BLaER1 (cell line): ENCODE measurements at regions not wholly inside any gene's neighbourhood (a gene's known extent, or its start where the extent isn't known, plus 50 kb on each side); places are given as distances from the start of the nearest gene placed in this dataset.
"Not testable (repeated sequence)": the region's sequence is repeated elsewhere in the genome, so short reads cannot be mapped to it uniquely, and the experiment has no call there.

Experiments used
- H3K27ac ChIP-seq: shearing (Covaris generic); formaldehyde crosslinking; 2 replicates; pipeline ENCODE4 v1.8.1; 2022
- H3K27me3 ChIP-seq: shearing (Covaris generic); formaldehyde crosslinking; 2 replicates; pipeline ENCODE4 v1.8.1; 2022
- H3K36me3 ChIP-seq: shearing (Covaris generic); formaldehyde crosslinking; 2 replicates; pipeline ENCODE4 v1.8.1; 2022
- H3K4me1 ChIP-seq: shearing (Covaris generic); formaldehyde crosslinking; 2 replicates; pipeline ENCODE4 v1.8.1; 2022
- H3K4me2 ChIP-seq: shearing (Covaris generic); formaldehyde crosslinking; 2 replicates; pipeline ENCODE4 v1.8.1; 2022
- H3K4me3 ChIP-seq: shearing (Covaris generic); formaldehyde crosslinking; 2 replicates; pipeline ENCODE4 v1.8.1; 2022
- H3K9ac ChIP-seq: shearing (Covaris generic); formaldehyde crosslinking; 2 replicates; pipeline ENCODE4 v1.8.1; 2022
- H3K9me3 ChIP-seq: shearing (Covaris generic); formaldehyde crosslinking; 2 replicates; pipeline ENCODE4 v1.8.1; 2022
- H4K20me1 ChIP-seq: shearing (Covaris generic); formaldehyde crosslinking; 2 replicates; pipeline ENCODE4 v1.8.1; 2022

DNA sequence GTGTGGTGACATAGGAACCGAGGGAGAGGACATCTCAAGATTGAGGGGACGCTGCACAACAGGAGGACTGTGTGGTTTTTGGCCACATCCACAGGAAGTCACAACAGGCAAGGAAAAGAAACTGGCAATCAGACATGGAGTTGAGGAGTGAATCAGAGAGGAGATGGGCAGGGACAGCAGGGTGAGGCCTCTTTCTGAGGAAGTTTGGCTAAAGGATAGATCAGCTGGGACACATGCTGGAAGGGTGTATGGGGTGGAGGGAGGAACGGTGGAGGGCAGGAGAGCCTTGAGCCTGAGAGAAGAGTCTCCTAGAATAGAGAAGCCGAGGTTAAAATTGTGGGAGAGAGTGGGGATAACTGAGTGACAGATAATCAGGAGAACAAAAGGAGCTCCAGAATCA lies 75.1 kb upstream of the CIDEA start:
- H3K9ac ChIP-seq, H3K27ac ChIP-seq, H3K27me3 ChIP-seq, H3K4me2 ChIP-seq, H4K20me1 ChIP-seq, H3K36me3 ChIP-seq, H3K9me3 ChIP-seq, H3K4me3 ChIP-seq, H3K4me1 ChIP-seq: not testable (repeated sequence)

DNA sequence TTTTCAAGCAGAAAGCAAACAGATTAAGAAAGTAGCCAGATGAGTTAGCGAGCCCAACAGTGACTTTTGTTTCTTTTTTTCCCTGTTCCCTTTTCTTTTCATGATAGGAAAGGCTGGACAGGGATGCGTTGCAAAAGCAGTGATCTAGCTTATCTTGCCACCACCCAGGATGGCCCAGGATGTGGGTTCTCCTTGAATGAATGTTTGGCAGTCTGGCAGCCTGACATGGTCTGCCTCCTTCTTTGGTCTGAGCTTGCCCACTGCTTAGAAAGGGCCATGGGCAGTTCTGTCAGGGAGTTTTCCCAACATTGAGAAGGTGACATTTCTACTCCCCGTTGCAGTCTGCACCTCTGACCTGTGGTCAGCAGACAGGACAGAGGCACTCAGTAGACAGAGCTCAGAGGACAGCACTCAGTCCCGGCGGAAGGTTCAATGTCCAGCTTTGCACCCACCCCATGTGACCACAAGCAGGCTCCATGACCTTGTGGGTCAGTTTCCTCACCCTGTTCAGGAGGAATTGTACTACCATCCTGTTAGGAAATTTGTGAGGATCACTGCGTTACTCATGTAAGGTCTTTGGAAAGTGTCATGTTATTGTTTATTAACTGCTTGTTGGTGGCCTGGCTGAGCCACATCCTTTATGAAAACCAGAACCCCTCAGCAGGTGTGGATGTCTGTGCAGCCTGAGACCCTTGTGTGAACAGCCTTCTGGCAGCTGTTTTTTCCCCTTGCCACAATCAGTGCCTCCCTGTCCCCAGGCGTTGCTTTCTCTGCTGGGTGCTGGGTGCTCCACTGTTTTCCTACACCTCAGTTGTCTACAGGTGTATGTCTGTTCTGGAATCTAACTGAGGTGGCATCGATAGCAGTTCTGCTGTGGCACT lies 74.2 kb upstream of the CIDEA start:
- not testable (repeated sequence) for H3K27me3 ChIP-seq, H4K20me1 ChIP-seq, H3K4me2 ChIP-seq, H3K4me3 ChIP-seq, H3K9me3 ChIP-seq, H3K36me3 ChIP-seq, H3K4me1 ChIP-seq, H3K9ac ChIP-seq, H3K27ac ChIP-seq

DNA sequence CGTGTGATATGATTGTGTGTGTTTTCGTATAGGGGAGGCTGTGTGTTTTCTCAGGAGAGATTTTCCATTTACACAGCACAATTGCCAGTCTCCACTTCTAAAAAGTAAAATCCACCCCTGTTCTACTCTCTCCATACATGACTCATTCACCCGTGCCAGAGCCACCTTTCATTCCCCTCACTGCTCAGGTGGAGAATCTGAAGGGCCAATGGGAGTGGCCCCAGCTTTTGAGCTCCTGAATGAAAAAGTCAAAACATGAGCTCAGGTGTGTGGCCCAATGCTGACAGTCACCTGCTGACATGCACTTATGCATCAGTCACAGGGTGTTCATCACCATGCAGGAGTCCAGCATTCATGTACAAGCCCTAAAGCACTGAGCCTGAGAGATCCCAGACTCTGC lies 55.4 kb upstream of the CIDEA start:
- H3K36me3 ChIP-seq, H3K4me3 ChIP-seq, H3K27me3 ChIP-seq, H3K9ac ChIP-seq, H4K20me1 ChIP-seq, H3K27ac ChIP-seq, H3K4me2 ChIP-seq, H3K9me3 ChIP-seq: not testable (repeated sequence)
- peaks cover 12% of the 10 kb centered on the region for H3K4me1 ChIP-seq

DNA sequence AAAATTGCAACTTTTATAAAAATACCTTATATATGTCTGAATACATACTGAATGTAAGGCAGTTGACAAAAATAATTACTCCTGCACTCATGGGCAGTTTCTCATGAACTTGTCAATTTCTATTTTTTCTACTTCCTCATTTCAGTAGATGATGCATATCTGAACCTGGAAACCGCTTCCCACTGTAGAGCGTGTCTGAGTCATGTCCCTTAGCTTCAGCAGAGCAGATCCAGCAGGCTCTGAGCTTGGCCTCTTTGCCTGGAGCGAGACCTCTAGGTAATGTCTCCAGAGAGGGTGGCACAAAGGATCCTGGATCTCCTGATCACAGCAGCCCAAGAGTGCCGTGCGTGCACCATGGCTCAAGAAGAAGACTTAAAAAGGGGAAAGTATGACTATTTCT lies 54.0 kb upstream of the CIDEA start:
- not testable (repeated sequence) for H3K4me3 ChIP-seq, H3K36me3 ChIP-seq, H3K9me3 ChIP-seq, H3K27me3 ChIP-seq, H4K20me1 ChIP-seq, H3K27ac ChIP-seq, H3K9ac ChIP-seq
- Histone ChIP-seq H3K4me1 (peaks cover 12% of the 10 kb centered on the region), H3K4me2 (peak overlapping the region; percentile 43; the same call in 1 of the 2 replicates)
